HG03045 (cell line): ENCODE measurements at regions not wholly inside any gene's neighbourhood (a gene's known extent, or its start where the extent isn't known, plus 50 kb on each side); places are given as distances from the start of the nearest gene placed in this dataset.
"Not testable (repeated sequence)": the region's sequence is repeated elsewhere in the genome, so short reads cannot be mapped to it uniquely, and the experiment has no call there.

Source experiments
- ATAC-seq: cut with Tn5 transposase; IDR thresholded peaks from one replicate; pipeline ENCODE4 v1.9.1; 2021; ENCODE audit warnings: mild to moderate bottlenecking, moderate library complexity; ENCODE audit not compliant: unreplicated experiment

- no peak for ATAC-seq
Measured at GRCh38 chr5:144048259-144048856, 122.1 kb downstream of the YIPF5 start.

GRCh38 chr5:144055391-144055790, 115.1 kb downstream of the YIPF5 start:
- ATAC-seq: not testable (repeated sequence)

GRCh38 chr5:144060091-144060490, 110.4 kb downstream of the YIPF5 start:
- not testable (repeated sequence) for ATAC-seq

GRCh38 chr5:144060598-144060997, 109.9 kb downstream of the YIPF5 start:
- ATAC-seq: no peak

- ATAC-seq: no peak
Measured at GRCh38 chr5:144065786-144066185, 104.7 kb downstream of the YIPF5 start.

- no peak for ATAC-seq
Measured at GRCh38 chr5:144072518-144072927, 97.9 kb downstream of the YIPF5 start.

- no peak for ATAC-seq
Measured at GRCh38 chr5:144076521-144077083, 93.9 kb downstream of the YIPF5 start.

GRCh38 chr5:144083185-144083584, 87.3 kb downstream of the YIPF5 start:
- no peak for ATAC-seq

GRCh38 chr5:144084971-144085370, 85.5 kb downstream of the YIPF5 start:
- ATAC-seq: no peak

GRCh38 chr5:144085381-144085780, 85.1 kb downstream of the YIPF5 start:
- no peak for ATAC-seq

- ATAC-seq: no peak
Measured at GRCh38 chr5:144086295-144086694, 84.2 kb downstream of the YIPF5 start.

GRCh38 chr5:144087576-144087975, 82.9 kb downstream of the YIPF5 start:
- no peak for ATAC-seq

- ATAC-seq: no peak
Measured at GRCh38 chr5:144088206-144089064, 82.0 kb downstream of the YIPF5 start.

- ATAC-seq: no peak
Measured at GRCh38 chr5:144089401-144090021, 80.9 kb downstream of the YIPF5 start.

GRCh38 chr5:144092508-144092907, 78.0 kb downstream of the YIPF5 start:
- no peak for ATAC-seq

- no peak for ATAC-seq
Measured at GRCh38 chr5:144093400-144093799, 77.1 kb downstream of the YIPF5 start.

- ATAC-seq: no peak
Measured at GRCh38 chr5:144093868-144094267, 76.6 kb downstream of the YIPF5 start.

- ATAC-seq: no peak
Measured at GRCh38 chr5:144100702-144101101, 69.8 kb downstream of the YIPF5 start.

- ATAC-seq: no peak
Measured at GRCh38 chr5:144101616-144102015, 68.8 kb downstream of the YIPF5 start.

GRCh38 chr5:144102361-144102760, 68.1 kb downstream of the YIPF5 start:
- no peak for ATAC-seq

- no peak for ATAC-seq
Measured at GRCh38 chr5:144102979-144103378, 67.5 kb downstream of the YIPF5 start.
